HUES48 (cell line): ENCODE measurements at regions not wholly inside any gene's neighbourhood (a gene's known extent, or its start where the extent isn't known, plus 50 kb on each side); places are given as distances from the start of the nearest gene placed in this dataset.

Source experiments
- H3K27ac ChIP-seq: one replicate; pipeline ENCODE4 v1.7.0; 2013; ENCODE audit warnings: low read depth, low read length, inconsistent platforms
- H3K27me3 ChIP-seq: 2 replicates; pipeline ENCODE4 v1.6.1; 2013; ENCODE audit warnings: mild to moderate bottlenecking, low read length; ENCODE audit not compliant: control insufficient read depth, insufficient read depth
- H3K36me3 ChIP-seq: 2 replicates; pipeline ENCODE4 v1.6.1; 2013; ENCODE audit warnings: low read length; ENCODE audit not compliant: control insufficient read depth, insufficient read depth
- H3K4me1 ChIP-seq: 2 replicates; pipeline ENCODE4 v1.6.1; 2013; ENCODE audit warnings: mild to moderate bottlenecking, low read length; ENCODE audit not compliant: control insufficient read depth, insufficient read depth
- H3K4me3 ChIP-seq: 2 replicates; pipeline ENCODE4 v1.5.1; 2013; ENCODE audit warnings: mild to moderate bottlenecking, low read depth, low read length
- H3K9ac ChIP-seq: 2 replicates; pipeline ENCODE4 v1.6.1; 2013; ENCODE audit warnings: mild to moderate bottlenecking, low read depth, low read length, moderate library complexity
- H3K9me3 ChIP-seq: 2 replicates; pipeline ENCODE4 v1.6.1; 2013; ENCODE audit warnings: low read length; ENCODE audit not compliant: control insufficient read depth, insufficient read depth

GRCh38 chr15:35886765-35887164, 340.8 kb upstream of the DPH6 start:
- H3K9ac ChIP-seq, result no peak overlapping the region
- no peak overlapping the region for H3K27ac ChIP-seq
- H3K9me3 ChIP-seq, result no peaks in the 10 kb centered on the region
- no peak overlapping the region for H3K4me3 ChIP-seq
- no peaks in the 10 kb centered on the region for H3K36me3 ChIP-seq
- no peaks in the 10 kb centered on the region for H3K27me3 ChIP-seq
- H3K4me1 ChIP-seq, result no peaks in the 10 kb centered on the region

DNA sequence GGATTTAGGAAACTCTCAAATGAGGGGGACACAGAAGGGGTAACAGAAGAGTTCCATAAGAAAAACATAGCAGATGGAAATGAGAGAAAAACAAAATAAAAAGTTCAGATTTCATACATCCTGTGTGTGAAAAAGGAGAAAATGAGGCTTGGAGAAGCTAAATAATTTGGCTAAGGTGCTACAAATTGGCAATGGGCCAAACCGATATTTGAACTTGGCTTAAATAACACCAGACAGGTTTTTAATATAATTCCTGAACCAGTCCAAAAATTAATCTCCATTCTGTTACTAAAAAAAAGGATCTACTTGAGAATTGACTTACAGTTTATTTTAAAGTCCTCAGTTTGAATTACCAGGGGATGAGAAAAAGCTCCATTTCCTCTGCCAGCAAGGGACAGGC, 342.9 kb upstream of the DPH6 start:
- Histone ChIP-seq H3K4me1 (no peaks in the 10 kb centered on the region), H3K9ac (no peak overlapping the region), H3K4me3 (no peak overlapping the region), H3K27ac (no peak overlapping the region), H3K9me3 (no peaks in the 10 kb centered on the region), H3K27me3 (no peaks in the 10 kb centered on the region), H3K36me3 (no peaks in the 10 kb centered on the region)

GRCh38 chr15:35907511-35907910, 361.5 kb upstream of the DPH6 start:
- Histone ChIP-seq H3K4me1 (no peaks in the 10 kb centered on the region), H3K36me3 (no peaks in the 10 kb centered on the region), H3K27ac (no peak overlapping the region), H3K9me3 (no peaks in the 10 kb centered on the region), H3K9ac (no peak overlapping the region), H3K4me3 (no peak overlapping the region), H3K27me3 (no peaks in the 10 kb centered on the region)

DNA sequence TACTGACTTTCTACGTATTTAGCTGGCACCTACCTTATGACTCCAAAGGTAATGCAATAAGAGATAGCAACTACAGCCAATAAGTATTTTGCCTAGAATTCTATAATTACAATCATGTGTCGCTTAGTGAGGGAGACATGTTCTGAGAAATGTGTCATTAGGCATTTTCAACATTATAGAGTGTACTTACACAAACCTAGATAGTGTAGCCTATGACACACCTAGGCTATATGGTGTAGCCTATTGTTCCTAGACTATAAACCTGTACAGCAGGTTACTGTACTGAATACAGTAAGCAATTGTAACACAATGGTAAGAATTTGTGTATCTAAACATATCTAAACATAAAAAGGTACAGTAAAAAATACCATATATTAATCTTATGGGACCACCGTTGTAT, 363.4 kb upstream of the DPH6 start:
- Histone ChIP-seq H3K4me3 (no peak overlapping the region), H3K4me1 (no peaks in the 10 kb centered on the region), H3K36me3 (no peaks in the 10 kb centered on the region), H3K9ac (no peak overlapping the region), H3K9me3 (no peaks in the 10 kb centered on the region), H3K27ac (no peak overlapping the region), H3K27me3 (no peaks in the 10 kb centered on the region)

GRCh38 chr15:35910227-35910626, 364.3 kb upstream of the DPH6 start:
- Histone ChIP-seq H3K36me3 (no peaks in the 10 kb centered on the region), H3K9me3 (no peaks in the 10 kb centered on the region), H3K4me3 (no peak overlapping the region)

GRCh38 chr15:35911052-35911777, 365.2 kb upstream of the DPH6 start:
- Histone ChIP-seq H3K4me1 (no peaks in the 10 kb centered on the region), H3K9ac (no peak overlapping the region), H3K36me3 (no peaks in the 10 kb centered on the region), H3K9me3 (no peaks in the 10 kb centered on the region), H3K27me3 (no peaks in the 10 kb centered on the region), H3K27ac (no peak overlapping the region), H3K4me3 (no peak overlapping the region)

More at GRCh38 chr15:35910227-35910626, 364.3 kb upstream of the DPH6 start:
- Histone ChIP-seq H3K9ac (no peak overlapping the region), H3K27ac (no peak overlapping the region), H3K27me3 (no peaks in the 10 kb centered on the region), H3K4me1 (no peaks in the 10 kb centered on the region)

DNA sequence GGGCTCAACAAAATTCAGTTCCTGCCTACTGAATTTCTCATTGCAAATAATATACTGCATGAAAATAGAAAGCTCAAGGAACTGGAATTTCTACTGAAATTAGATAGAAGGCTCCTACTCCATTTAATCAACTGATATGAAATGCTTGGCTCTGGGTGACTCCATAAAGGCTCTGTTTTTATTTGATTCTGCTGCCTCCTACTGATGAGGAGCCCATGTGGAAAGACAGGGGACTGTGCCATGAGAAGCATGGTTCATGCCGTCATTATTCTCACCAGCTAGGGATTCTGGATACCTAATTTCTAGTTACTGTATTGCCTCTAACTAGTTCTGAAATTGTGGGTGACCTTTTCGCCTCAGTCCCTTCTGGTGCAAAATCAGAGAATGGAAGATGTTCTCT, 366.2 kb upstream of the DPH6 start:
- Histone ChIP-seq H3K4me1 (no peaks in the 10 kb centered on the region), H3K36me3 (no peaks in the 10 kb centered on the region), H3K9ac (no peak overlapping the region), H3K9me3 (no peaks in the 10 kb centered on the region), H3K27ac (no peak overlapping the region), H3K27me3 (no peaks in the 10 kb centered on the region), H3K4me3 (no peak overlapping the region)

GRCh38 chr15:35914573-35914972, 368.6 kb upstream of the DPH6 start:
- Histone ChIP-seq H3K27me3 (no peaks in the 10 kb centered on the region), H3K4me1 (no peaks in the 10 kb centered on the region), H3K9ac (no peak overlapping the region), H3K36me3 (no peaks in the 10 kb centered on the region), H3K27ac (no peak overlapping the region), H3K9me3 (no peaks in the 10 kb centered on the region), H3K4me3 (no peak overlapping the region)

- H3K9me3 ChIP-seq, result no peaks in the 10 kb centered on the region
- H3K9ac ChIP-seq, result no peak overlapping the region
- no peaks in the 10 kb centered on the region for H3K27me3 ChIP-seq
- H3K4me1 ChIP-seq, result no peaks in the 10 kb centered on the region
- H3K36me3 ChIP-seq, result no peaks in the 10 kb centered on the region
- H3K27ac ChIP-seq, result no peak overlapping the region
- no peak overlapping the region for H3K4me3 ChIP-seq
Observed at GRCh38 chr15:35921046-35921445, 375.1 kb upstream of the DPH6 start.

DNA sequence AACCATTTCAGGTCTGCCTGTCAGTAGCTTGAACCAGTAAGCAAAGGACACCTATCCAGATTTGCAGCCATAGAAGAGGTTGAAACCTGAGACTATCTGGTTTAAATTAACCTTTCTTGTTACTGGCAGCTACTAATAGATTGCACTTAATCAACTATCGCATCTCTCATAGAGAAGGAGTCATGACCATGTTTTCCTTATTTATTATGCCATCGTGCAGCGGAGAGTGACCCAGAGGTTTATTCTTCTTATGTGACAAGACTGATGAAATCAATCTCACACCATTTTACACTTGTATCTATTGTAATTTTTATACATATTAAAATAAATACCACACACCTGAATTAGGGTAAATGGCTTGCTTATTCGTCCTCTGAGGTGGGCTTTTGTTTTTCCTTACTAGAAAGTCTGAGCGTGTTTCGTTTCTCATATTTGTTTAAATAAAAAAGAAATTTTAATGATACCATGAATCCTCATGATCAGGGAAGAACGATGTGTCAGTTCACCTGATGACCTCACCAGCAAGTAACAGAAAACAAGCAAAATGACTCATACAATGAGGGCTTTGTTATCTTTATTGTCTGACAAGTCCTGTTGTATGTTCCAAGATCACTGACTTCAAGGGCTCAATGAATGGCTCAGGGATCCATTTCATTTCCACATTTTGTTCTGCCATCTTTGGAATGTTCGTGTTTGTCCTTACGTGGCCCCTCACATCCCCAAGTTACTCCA, 379.5 kb upstream of the DPH6 start:
- no peak overlapping the region for H3K4me3 ChIP-seq
- no peaks in the 10 kb centered on the region for H3K9me3 ChIP-seq
- no peaks in the 10 kb centered on the region for H3K27me3 ChIP-seq
- H3K9ac ChIP-seq, result no peak overlapping the region
- no peaks in the 10 kb centered on the region for H3K36me3 ChIP-seq
- H3K4me1 ChIP-seq, result no peaks in the 10 kb centered on the region
- H3K27ac ChIP-seq, result no peak overlapping the region

DNA sequence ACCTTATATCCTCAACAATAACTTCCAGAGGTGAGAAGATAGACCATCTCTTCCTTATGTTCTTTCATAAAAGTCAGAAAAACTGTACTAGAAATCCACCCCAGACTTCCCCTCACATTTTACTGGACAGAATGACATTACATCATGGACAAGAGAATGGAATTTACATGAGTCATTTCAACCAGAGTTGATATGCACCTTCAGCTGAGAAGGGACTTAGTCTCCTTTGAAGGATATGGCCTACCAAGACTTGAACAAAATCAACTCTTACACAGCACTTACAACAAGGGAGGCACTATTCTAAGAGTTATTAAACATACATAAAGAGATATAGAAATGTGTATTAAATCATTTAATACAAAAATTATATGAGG, 380.0 kb upstream of the DPH6 start:
- no peak overlapping the region for H3K9ac ChIP-seq
- H3K4me1 ChIP-seq, result no peaks in the 10 kb centered on the region
- H3K27ac ChIP-seq, result no peak overlapping the region
- no peak overlapping the region for H3K4me3 ChIP-seq
- H3K27me3 ChIP-seq, result no peaks in the 10 kb centered on the region
- no peaks in the 10 kb centered on the region for H3K9me3 ChIP-seq
- H3K36me3 ChIP-seq, result no peaks in the 10 kb centered on the region
